Jurkat, Clone E6-1 (cell line): ENCODE measurements at regions not wholly inside any gene's neighbourhood (a gene's known extent, or its start where the extent isn't known, plus 50 kb on each side); places are given as distances from the start of the nearest gene placed in this dataset.

Experiments used
- DNase-seq: peaks from one replicate; pipeline ENCODE4 v3.0.0-alpha.2; 2011; ENCODE audit warnings: low read depth, low spot score
- H3K4me3 ChIP-seq: 2 replicates; pipeline ENCODE4 v1.5.1; 2011; ENCODE audit warnings: mild to moderate bottlenecking, low read length, control low read depth, moderate library complexity

DNA sequence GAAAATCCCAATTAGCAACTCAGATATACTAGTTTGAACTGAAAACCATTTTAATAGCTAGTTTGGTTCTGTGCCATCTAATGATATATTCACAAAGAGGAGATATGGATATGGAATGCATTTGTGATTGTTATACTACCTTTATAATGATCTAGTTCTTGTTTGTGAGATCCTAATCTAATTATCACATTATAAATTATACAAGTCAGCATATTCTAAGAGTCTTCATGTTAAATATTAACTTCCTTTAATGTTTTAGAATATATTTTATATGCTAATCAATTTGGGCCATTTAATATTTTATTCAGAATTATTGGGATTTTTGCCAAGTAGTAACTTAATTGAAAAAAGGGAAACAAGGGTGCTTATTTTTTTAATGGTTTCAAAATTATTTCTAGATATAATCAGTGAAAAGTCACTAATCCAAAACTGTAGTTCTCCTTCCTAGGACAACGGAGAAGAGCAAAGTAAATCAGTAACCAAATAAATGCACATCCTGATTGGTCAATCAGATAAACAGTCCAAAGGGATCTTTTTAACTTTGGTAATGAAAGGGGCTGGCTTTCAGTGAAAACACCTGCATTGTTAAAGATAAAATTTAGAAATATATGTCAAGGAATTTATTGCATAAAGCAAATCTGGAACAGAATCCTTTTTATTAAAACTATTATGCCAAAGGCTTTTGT, 173.9 kb upstream of the MEOX2 start:
- no peak overlapping the region for H3K4me3 ChIP-seq
- DNase-seq: no peak

DNA sequence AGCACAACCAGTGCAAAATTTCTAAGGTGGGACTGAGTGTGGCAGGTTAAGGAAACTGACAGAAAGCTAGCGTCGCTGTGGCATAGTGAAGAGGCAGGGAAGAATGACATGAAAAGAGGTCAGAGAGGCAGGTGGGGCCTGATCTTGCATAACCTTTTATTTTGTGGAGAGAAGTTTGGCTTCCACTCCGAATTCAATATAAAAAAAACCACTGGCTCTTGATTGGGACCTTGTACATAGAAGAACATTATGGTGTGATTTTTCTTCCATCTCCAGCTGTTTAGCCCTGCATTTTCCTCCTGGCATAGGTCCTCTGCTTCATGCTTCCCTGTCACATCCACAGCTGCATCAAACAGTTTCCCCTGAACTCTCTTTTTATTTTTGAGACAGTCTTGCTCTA, 170.5 kb upstream of the MEOX2 start:
- no peak overlapping the region for H3K4me3 ChIP-seq

DNA sequence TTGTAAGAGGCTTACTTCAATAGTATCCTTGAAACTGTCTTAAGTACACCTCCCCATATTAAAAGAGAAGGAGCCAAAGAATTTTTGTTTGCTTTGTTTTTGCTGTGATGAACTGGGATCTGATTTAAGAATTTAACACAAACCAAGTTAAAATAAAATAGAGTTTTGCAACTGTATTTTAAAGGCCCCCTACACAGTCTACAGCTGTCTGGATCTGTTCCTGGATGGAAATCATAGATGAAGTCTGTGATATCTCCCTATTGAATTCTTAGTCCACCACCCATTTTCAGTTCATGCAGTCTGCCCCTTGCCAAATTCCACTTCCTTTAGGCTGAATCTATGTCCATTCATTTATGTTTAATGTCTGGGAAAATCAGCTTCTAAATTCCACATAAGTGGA, 169.8 kb upstream of the MEOX2 start:
- DNase-seq: no peak

More for the DNA sequence above, 170.5 kb upstream of the MEOX2 start:
- no peak for DNase-seq

DNA sequence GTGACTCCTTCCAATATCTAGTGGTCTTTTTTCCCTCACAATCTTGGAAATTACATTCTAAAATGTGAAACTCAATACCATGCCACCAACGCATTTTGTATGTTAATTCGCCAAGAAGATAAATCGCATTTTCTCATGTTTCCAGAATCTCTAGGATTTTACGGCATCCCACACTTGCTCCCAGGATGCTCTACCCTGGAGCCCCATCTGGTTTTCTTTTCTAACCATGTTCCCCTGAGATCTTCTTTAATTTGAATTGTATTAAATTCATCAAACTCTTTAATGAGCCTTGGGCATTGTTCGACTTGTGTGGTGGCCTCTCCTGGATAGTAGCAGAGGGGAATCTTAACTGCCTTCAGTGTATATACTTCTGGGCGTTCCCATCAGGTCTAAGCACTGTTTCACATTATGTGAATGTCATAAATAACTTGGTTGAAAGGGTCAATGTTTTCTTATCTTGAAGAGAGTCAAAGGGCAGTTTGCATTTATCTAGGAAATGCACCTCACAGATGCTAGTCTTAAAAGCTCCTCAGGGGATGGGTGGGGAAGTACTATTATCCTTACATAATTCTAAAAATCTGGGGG, 169.1 kb upstream of the MEOX2 start:
- H3K4me3 ChIP-seq: no peak overlapping the region
- DNase-seq: no peak

More for the DNA sequence above, 169.8 kb upstream of the MEOX2 start:
- no peak overlapping the region for H3K4me3 ChIP-seq

DNA sequence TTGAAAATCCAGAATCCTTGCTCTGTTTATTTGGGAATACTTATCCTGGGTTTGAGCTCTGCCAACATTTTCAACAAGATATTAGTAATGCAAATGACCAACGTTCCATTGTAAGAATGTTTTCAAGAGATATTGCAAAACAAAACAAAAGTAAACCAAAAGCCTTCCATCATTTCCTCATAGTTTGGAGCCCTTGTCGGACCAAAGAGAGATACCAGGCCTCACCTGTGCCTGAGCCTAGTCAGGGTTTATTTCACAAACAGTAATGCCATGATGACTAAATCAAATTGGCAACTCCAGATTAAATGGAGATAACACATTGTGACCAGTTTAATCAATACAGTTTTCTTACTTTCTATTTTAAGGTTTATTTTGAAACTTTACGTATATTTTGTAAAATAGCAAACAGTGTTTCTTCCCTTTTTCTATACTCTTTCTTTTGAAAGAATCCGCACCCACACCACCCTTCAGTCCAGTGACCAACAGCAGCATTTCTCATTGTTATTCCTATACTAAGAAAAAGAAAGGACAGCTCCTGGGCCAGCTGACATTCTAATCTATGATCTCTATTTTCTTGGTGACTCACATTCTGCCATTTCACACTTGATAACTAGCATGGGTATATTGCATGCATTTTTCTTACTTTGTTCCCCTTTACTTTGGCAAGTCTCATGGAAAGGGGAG, 168.5 kb upstream of the MEOX2 start:
- no peak for DNase-seq
- no peak overlapping the region for H3K4me3 ChIP-seq

DNA sequence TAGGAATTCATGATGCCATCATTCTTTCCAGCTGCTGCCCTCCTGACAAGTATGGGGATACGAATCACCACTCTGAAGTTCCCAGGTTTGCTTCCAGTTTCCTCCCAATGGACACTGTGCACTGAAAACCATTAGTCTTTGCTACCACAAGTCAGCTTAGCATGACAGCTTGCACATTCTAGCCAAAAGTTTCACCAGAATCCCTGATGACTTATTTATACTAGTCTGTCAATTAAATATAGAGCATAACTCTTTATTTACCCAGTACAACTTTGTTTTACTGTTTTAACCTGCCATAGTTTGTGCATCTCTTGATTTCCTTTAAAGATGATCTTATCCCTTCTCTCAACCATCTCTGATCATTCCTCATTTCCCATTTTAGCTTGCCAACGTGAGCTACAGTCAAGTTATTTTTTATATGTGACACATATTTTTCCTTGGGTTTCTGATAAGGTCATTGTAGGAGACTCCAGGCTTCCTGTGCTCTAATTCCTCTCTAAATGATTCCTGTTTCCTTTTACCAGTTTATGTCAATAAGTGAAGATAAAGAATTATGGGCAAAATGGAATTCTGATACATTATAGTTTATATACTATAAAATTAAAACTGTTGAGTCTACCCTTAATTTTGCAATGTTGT, 167.5 kb upstream of the MEOX2 start:
- H3K4me3 ChIP-seq: no peak overlapping the region
- DNase-seq: no peak

DNA sequence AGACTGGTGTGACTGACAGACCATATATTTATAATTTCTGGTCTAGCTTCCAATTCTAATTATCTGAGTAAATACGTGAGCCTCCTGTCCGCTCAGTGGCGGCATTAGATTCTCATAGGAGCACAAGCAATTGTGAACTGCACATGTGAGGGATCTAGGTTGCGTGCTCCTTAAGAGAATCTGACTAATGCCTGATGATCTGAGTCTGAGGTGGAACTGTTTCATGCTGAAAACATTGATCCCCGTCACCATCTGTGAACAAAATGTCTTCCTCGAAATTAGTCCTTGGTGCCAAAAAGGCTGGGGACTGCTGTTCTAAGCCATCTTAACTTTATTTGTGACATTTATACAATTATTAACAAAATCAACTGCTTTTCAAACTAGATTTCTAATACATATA, 164.7 kb upstream of the MEOX2 start:
- DNase-seq: no peak
- H3K4me3 ChIP-seq: no peak overlapping the region

DNA sequence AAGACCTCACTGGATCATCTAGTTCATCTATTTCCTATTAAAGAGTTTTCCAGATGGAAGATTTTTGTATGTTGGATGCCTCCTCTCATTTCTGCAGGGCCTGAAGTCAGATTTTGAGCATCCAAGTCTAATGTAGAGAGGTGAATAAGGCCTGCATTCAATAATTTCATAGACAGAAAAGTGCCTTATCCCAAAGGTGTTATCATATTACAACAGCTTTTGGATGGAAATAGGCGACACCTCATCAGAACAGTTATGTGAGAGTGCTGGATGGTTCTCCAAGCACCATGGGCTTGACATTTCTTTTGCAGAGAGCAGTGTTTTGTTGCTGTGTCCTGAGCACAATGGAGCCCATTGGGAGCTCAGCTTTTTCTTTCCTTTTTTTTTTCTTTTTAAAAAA, 162.4 kb upstream of the MEOX2 start:
- no peak overlapping the region for H3K4me3 ChIP-seq
- DNase-seq: no peak

DNA sequence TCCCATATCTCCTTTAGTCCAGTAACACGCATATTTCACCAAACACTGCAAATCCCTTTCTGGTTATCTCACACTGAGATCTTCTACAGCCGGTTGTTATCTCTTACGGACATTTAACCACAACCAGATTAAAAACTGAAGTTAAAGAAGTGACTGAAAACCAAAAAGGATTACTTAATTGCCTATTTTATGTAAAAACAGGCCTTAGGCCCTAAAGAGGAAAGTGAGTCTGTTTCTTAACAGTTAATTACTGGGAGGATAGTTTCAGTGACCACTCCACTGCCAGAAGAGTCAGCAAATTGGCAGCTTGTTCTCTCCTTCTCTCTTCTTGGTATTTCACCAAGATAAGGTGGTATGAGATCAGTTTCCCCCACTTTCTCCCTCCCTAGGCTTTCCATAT, 161.9 kb upstream of the MEOX2 start:
- DNase-seq: no peak

DNA sequence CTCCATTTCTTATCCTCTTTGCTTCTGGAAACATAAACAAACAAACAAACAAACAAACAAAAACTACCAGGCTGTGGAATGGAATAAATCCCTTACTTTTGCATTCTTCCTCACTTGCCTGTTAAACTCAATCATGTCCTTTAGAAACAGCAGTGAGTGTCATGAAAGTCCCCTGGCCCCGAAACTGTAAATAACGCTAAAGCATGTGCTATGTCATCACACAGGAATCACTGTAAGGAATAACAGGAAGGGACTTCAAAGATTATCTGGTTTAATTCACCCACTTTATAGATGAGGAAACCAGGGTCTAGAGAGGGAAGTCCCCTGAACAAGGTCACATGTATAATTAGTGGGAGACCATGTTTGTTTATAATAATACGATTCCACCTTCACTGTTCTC, 159.4 kb upstream of the MEOX2 start:
- no peak overlapping the region for H3K4me3 ChIP-seq
- no peak for DNase-seq

More for the DNA sequence above, 161.9 kb upstream of the MEOX2 start:
- no peak overlapping the region for H3K4me3 ChIP-seq

DNA sequence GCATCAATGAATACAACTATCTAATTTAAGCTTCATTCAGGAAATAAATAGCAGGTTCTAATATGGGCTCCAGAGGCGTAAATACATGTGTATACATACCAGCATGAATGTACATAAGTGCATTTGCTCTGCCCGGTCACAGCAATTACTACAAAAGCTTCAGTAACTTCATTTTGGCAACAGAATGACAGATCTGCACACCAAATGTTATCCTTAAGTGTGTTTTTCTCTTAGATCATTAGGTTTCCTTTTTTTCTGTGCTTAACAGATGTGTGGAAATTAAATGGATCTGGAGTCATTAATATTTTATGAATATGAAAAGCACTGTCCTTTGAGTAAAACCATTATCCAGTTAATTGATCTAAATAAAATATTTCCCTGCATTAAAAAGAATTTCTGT, 159.0 kb upstream of the MEOX2 start:
- no peak overlapping the region for H3K4me3 ChIP-seq
- no peak for DNase-seq

DNA sequence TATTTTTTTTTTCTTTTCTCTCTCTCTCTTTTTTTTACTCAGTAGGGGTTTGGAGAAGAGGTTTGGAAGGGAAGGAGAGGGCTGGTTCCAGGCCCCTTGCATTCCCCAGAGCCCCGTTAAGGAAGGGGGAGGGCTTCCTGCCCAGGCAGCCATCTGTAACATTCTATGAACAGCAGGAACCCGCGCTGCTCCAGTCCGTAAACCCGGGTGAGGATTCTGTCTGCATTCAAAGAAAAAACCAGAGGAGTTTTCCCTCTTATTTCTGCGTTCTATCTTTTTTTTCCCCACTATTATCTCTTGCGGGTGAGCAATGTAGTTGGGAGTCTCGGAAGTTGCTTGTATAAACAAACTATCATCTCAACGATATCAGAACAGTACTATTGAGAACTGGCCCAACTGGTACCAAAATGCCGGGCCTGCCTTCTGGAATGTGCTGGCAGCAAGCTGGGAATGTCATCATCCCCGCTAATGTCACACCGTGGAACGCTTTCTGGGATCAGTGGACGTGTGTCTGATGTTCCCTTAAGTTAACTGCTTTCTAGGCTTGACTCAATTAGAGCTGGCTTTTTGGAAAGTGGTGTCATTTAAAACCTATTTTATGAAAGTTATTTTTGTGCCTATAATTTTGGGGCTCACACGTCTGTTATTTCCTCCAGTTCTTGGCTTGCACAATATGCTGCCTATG, 153.1 kb upstream of the MEOX2 start:
- no peak overlapping the region for H3K4me3 ChIP-seq
- no peak for DNase-seq

DNA sequence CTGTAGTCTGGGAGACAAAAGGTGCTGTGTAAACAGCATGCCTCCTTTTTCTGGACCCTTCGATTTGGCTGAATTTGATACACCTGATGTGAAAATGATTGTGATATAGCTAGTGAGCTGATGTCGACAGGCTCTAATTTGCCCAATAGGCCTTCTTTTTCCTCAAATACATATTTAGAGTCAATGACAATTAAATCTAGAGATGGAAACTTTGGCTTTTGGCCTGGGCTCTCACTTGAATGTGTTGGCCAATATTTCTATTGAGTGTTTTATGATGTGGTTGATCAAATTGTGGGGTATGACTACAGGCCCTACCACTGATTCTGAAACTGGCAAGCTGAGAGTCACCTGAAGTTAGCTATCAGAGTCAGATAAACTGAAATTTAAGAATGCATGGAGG, 151.8 kb upstream of the MEOX2 start:
- DNase-seq: no peak
- no peak overlapping the region for H3K4me3 ChIP-seq

DNA sequence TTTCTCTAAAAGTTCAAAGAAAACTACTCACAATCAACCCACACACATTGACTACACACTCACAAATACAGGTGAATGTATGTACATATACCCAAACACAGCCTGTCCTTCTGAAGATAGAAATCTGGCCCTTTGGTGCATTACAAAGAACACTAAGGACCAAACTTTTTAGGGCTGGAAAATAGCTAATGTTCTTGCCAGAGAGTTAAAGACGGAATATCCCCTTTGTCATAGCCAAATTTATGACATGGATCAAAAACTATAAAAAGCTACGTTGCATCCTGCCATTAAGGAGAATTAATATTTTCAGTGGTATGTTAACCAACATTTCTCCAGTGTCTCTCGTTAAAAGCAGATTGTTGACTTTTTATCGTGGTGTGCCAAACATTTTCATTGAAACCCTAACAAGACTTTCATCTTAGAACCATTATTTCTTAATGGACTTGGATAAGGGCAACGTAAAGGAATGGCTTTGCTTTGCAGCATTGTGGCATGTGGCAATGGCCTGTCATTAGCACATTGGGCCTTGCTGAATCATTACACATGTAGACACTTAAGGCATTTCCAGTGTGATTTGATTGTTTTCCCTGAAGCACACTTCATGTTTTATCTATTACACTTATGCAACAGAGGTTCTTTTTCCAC, 150.9 kb upstream of the MEOX2 start:
- no peak overlapping the region for H3K4me3 ChIP-seq
- no peak for DNase-seq

DNA sequence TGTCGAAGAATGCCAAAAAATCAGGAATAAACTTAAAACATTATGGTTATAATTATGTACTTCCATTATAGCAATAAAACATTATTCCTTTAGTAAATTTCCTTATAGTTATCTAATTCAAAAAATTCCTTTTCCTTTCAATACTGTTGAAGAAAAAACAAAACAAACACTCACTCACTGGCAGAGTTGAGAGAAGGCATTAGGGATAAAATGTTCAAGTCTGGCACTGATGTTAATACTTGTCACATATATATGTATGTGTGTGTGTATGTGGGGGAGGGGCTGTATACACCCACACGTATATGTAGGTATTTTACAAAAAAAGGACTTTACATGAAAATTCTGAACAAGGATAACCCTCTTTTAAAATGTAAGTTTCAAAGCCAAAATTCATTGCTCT, 150.2 kb upstream of the MEOX2 start:
- no peak overlapping the region for H3K4me3 ChIP-seq
- no peak for DNase-seq

DNA sequence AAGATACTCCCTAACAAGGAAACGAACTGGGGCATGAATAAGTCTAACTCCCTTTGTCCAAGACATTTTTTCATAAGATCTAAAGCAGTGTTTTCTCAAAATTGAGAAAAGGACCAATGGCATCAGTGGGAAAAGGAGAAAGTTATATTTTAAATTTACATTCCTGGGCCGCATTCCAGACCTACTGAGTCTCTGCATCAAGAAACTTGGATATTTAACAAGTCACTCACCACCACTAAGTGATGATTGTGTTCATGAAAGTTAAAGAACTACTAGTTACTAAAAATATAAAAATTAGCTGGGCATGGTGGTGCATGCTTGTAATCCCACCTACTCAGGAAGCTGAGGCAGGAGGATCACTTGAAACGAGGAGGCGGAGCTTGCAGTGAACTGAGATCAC, 149.6 kb upstream of the MEOX2 start:
- DNase-seq: no peak

DNA sequence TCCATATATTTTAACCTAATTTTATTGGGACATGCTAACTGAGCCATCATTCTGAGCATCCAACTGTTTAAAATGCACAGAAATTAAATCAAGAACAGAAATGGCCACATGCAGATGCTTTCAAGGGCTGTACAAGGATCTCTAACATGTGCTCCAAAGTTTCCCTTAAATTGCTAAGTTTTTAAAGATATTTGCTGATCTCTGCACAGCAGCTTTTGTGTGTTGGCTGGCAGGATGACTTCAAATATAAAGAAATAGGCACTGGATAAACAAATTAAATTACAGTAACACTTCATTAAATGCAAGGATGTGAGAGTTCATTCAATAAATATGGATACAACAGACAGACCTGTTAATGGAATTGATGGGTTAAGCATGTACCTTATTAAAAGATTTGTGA, 148.0 kb upstream of the MEOX2 start:
- no peak for DNase-seq

More for the DNA sequence above, 149.6 kb upstream of the MEOX2 start:
- H3K4me3 ChIP-seq: no peak overlapping the region

DNA sequence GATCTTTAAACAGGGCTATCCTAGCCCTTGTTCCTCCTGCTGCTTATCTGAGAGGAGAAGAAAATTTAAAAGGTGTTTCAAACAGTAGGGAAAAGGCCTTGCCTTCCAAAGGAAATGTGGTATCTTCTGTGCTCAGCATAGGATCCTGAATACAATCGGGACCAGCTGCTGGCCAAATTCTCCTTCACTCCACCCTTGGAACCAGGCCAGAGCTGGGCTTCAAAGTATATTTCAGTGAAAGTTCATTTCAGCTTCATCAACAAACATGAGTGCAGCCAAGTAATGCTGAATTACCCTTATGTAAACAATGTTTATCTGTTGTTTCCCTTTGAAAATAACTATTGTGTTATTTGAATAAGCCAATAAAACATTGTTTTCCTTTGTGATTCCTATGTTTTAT, 146.5 kb upstream of the MEOX2 start:
- DNase-seq: no peak
- H3K4me3 ChIP-seq: no peak overlapping the region

More for the DNA sequence above, 148.0 kb upstream of the MEOX2 start:
- H3K4me3 ChIP-seq: no peak overlapping the region

DNA sequence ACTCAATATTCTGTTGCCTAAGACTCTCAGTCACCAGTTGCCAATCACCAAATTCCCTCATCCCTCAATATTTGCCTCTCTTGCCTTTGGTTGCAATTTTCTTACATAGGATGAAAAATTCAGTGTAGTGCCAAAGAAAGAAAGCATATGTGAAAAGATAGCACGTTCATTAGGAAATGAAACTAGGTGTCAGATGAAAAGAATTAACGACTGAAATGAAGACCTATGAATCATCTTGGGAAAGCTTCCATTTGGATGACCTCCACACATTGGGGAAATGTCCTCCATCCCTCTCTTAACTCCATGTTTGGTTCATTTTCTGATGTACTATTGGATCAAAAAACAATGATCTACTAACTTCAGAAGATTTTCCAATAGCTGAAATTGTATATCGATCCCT, 145.1 kb upstream of the MEOX2 start:
- no peak overlapping the region for H3K4me3 ChIP-seq
- no peak for DNase-seq
